ENCODE measurements at regions not wholly inside any gene's neighbourhood (a gene's known extent, or its start where the extent isn't known, plus 50 kb on each side); places are given as distances from the start of the nearest gene placed in this dataset.

GRCh38 chr12:13735734-13736133 is 245.7 kb downstream of the GRIN2B start:
- ATAC-seq, result no peak
- Histone ChIP-seq H3K9me3 (no peaks in the 10 kb centered on the region), H3K27me3 (ENCODE audit: insufficient read depth in 3 of 3, low read length in 2 of 3) (no peaks in the 10 kb centered on the region), H3K4me3 (no peak overlapping the region), H3K4me1 (no peaks in the 10 kb centered on the region), H3K36me3 (ENCODE audit: insufficient read depth in 1 of 2, low read depth in 1 of 2) (no peaks in the 10 kb centered on the region), H3K27ac (no peak overlapping the region)
- no peak for DNase-seq
- 34 to 49% (median 34%) methylated on average over 5 of the region's 5 CpGs for WGBS, 3 donors
- intact Hi-C loops (cut with DNase I), result no loop called here
- TF ChIP-seq CTCF (IDR thresholded peaks at IDR 0.05), result no peak

GRCh38 chr12:13734584-13735152 is 246.7 kb downstream of the GRIN2B start:
- TF ChIP-seq CTCF (IDR thresholded peaks at IDR 0.05), result no peak
- H3K4me3 ChIP-seq, result no peak overlapping the region
- intact Hi-C loops (cut with DNase I), result no loop called here
- no peak overlapping the region for H3K27ac ChIP-seq
- no peaks in the 10 kb centered on the region for H3K36me3 ChIP-seq (ENCODE audit: insufficient read depth in 1 of 2, low read depth in 1 of 2)
- H3K4me1 ChIP-seq, result no peaks in the 10 kb centered on the region
- ATAC-seq, result no peak
- WGBS, 3 donors, result 48 to 58% (median 50%) methylated on average over 2 of the region's 2 CpGs
- H3K9me3 ChIP-seq, result no peaks in the 10 kb centered on the region
- no peak for DNase-seq
- H3K27me3 ChIP-seq (ENCODE audit: insufficient read depth in 3 of 3, low read length in 2 of 3), result no peaks in the 10 kb centered on the region

DNA sequence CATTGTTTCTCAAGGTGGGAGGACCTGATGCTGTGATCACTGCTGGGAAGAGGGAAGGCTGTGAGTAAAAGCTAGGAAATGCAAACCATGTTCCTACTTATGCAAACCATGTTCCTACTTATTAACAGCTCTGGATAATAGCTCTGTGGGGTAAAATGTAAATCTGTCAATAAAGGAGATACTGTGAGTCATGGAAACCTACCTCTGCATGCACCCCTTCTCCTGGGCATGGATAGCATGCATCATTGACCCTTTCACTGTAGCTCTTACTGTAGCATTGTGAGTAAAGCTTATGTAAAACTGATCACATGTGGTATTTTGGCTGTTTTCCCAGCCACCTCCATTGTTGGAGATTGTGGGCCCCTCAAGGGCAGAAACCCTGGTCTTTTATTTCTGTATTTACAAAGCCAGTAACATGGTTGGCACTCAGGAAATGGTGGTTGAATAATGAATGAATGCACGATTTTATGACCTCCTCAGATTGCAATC is 253.7 kb downstream of the GRIN2B start:
- no peaks in the 10 kb centered on the region for H3K36me3 ChIP-seq (ENCODE audit: insufficient read depth in 1 of 2, low read depth in 1 of 2)
- 23 to 36% (median 24%) methylated on average over 1 of the region's 1 CpG for WGBS, 3 donors
- no peak overlapping the region for H3K4me3 ChIP-seq
- TF ChIP-seq CTCF (IDR thresholded peaks at IDR 0.05), result no peak
- H3K9me3 ChIP-seq, result no peaks in the 10 kb centered on the region
- no peaks in the 10 kb centered on the region for H3K4me1 ChIP-seq
- H3K27me3 ChIP-seq (ENCODE audit: insufficient read depth in 3 of 3, low read length in 2 of 3), result peaks cover 0 to 2% (median 0%) of the 10 kb centered on the region in 3 donors
- DNase-seq (no peak), ATAC-seq (no peak)
- intact Hi-C loops (cut with DNase I), result no loop called here
- no peak overlapping the region for H3K27ac ChIP-seq

DNA sequence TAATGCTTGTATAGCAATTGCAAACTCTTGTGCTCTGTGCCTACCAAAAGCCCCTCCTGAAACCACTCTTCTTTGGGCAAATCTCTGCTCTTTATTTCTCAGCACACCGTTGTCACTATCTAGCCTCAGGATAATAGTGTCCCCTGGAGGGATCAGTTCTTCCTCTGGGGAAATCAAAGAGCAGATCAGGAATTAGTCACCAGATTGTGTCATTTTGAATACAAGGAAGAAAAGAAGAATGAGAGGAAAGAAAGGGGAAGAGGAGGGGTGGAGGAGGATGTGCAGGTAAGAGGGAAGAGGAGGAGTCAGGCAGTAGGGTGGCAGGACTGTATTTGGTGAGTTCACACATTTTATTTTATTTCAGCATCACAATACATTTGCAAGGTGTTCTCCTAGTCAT is 256.4 kb downstream of the GRIN2B start:
- DNase-seq (no peak), ATAC-seq (no peak)
- H3K27me3 ChIP-seq (ENCODE audit: insufficient read depth in 3 of 3, low read length in 2 of 3), result peaks cover 0 to 2% (median 0%) of the 10 kb centered on the region in 3 donors
- no peaks in the 10 kb centered on the region for H3K36me3 ChIP-seq (ENCODE audit: insufficient read depth in 1 of 2, low read depth in 1 of 2)
- no peaks in the 10 kb centered on the region for H3K4me1 ChIP-seq
- TF ChIP-seq CTCF (IDR thresholded peaks at IDR 0.05), result no peak
- no peak overlapping the region for H3K4me3 ChIP-seq
- intact Hi-C loops (cut with DNase I), result no loop called here
- WGBS, 3 donors, result 31 to 58% (median 45%) methylated on average over 1 of the region's 1 CpG
- H3K27ac ChIP-seq, result no peak overlapping the region
- no peaks in the 10 kb centered on the region for H3K9me3 ChIP-seq

- no peak for ATAC-seq
- no peak for DNase-seq
- H3K9me3 ChIP-seq, result no peaks in the 10 kb centered on the region
- H3K27me3 ChIP-seq (ENCODE audit: insufficient read depth in 3 of 3, low read length in 2 of 3), result peaks cover 0 to 2% (median 0%) of the 10 kb centered on the region in 3 donors
- TF ChIP-seq CTCF (IDR thresholded peaks at IDR 0.05), result no peak
- intact Hi-C loops (cut with DNase I), result no loop called here
- no peak overlapping the region for H3K4me3 ChIP-seq
- H3K27ac ChIP-seq, result no peak overlapping the region
- 66 to 74% (median 71%) methylated on average over 1 of the region's 1 CpG for WGBS, 3 donors
- H3K36me3 ChIP-seq (ENCODE audit: insufficient read depth in 1 of 2, low read depth in 1 of 2), result no peaks in the 10 kb centered on the region
- no peaks in the 10 kb centered on the region for H3K4me1 ChIP-seq
Observed at GRCh38 chr12:13724136-13724535, 257.3 kb downstream of the GRIN2B start.
